Esophagus squamous epithelium (tissue), 4 donors: ENCODE measurements at regions not wholly inside any gene's neighbourhood (a gene's known extent, or its start where the extent isn't known, plus 50 kb on each side); places are given as distances from the start of the nearest gene placed in this dataset.

Source experiments
- CTCF ChIP-seq, 6 experiments: fragments of 450-650 bp in 4 of 6; fragments of 200-600 bp in 2 of 6; sonication (generic) in 2 of 6; IDR thresholded peaks; one replicate each; pipeline ENCODE4 v1.5.1; 2016 to 2019; ENCODE audit warnings: antibody characterized with exemption in 6 of 6, mild to moderate bottlenecking in 4 of 6, moderate library complexity in 4 of 6
- POLR2A ChIP-seq, 4 donors: fragments of 450-650 bp; IDR thresholded peaks; one replicate each; pipeline ENCODE4 v1.6.1; 2017; ENCODE audit warnings: antibody characterized with exemption in 4 of 4, mild to moderate bottlenecking in 4 of 4, moderate library complexity in 3 of 4

- TF ChIP-seq CTCF (IDR thresholded peaks at IDR 0.05) (no peak), POLR2A (IDR thresholded peaks at IDR 0.05) (no peak)
These were observed 321.4 kb upstream of the INTU start for GRCh38 chr4:127311371-127311770.
